Stimulated activated naive B cell treated with anti-CD40 and anti-IgM and Interleukin-4, amounts not matched to agents 10 μg/mL and 1 μg/mL and 100 μg/mL, for 72 hours (primary cell): ENCODE measurements at regions not wholly inside any gene's neighbourhood (a gene's known extent, or its start where the extent isn't known, plus 50 kb on each side); places are given as distances from the start of the nearest gene placed in this dataset.
"Not testable (repeated sequence)": the region's sequence is repeated elsewhere in the genome, so short reads cannot be mapped to it uniquely, and the experiment has no call there.

Experiments
- ATAC-seq, 2 donors: fragments of 150-1000 bp; cut with Tn5 transposase; replicated peaks; 2 replicates each; pipeline ENCODE4 v1.10.0; 2021; ENCODE audit warnings: moderate library complexity in 1 of 2
- DNase-seq: peaks from one replicate; pipeline ENCODE4 v3.0.0; 2021
- H3K27ac Mint-ChIP-seq: one replicate; pipeline ENCODE4 v1.8.0; 2022; ENCODE audit warnings: mild to moderate bottlenecking, mixed read lengths
- H3K27me3 Mint-ChIP-seq, 2 donors: one replicate each; pipeline ENCODE4 v1.8.0; 2022; ENCODE audit warnings: mixed read lengths in 2 of 2
- H3K36me3 Mint-ChIP-seq, 2 donors: one replicate each; pipeline ENCODE4 v1.8.0; 2022; ENCODE audit warnings: mixed read lengths in 2 of 2, mild to moderate bottlenecking in 1 of 2
- H3K4me1 Mint-ChIP-seq, 2 donors: one replicate each; pipeline ENCODE4 v1.8.0; 2022; ENCODE audit warnings: mixed read lengths in 2 of 2, mild to moderate bottlenecking in 1 of 2
- H3K4me3 Mint-ChIP-seq, 2 donors: one replicate each; pipeline ENCODE4 v1.8.0; 2022; ENCODE audit warnings: mild to moderate bottlenecking in 2 of 2, mixed read lengths in 2 of 2, moderate library complexity in 1 of 2
- H3K9me3 Mint-ChIP-seq, 2 donors: one replicate each; pipeline ENCODE4 v1.8.0; 2022; ENCODE audit warnings: mixed read lengths in 2 of 2, mild to moderate bottlenecking in 1 of 2

GRCh38 chr6:26184367-26184891 lies 97.2 kb downstream of the HFE start:
- no peak for ATAC-seq
- peaks cover 21 to 42% of the 10 kb centered on the region in 2 donors for H3K4me1 Mint-ChIP-seq
- no peaks in the 10 kb centered on the region for H3K27me3 Mint-ChIP-seq

GRCh38 chr6:26185004-26185403 lies 97.8 kb downstream of the HFE start:
- Mint-ChIP-seq H3K27ac (peak overlapping the region; percentile 64), H3K4me3 (peak overlapping the region; percentile 31 to 58), H3K27me3 (no peaks in the 10 kb centered on the region), H3K9me3 (peaks cover 0 to 3% of the 10 kb centered on the region in 2 donors), H3K36me3 (peaks cover 2 to 17% of the 10 kb centered on the region in 2 donors), H3K4me1 (peaks cover 21 to 42% of the 10 kb centered on the region in 2 donors)
- DNase-seq = no peak
- no peak for ATAC-seq

More at GRCh38 chr6:26184367-26184891, 97.2 kb downstream of the HFE start:
- peak overlapping the region; percentile 92 to 96 for H3K4me3 Mint-ChIP-seq
- peak overlapping the region; percentile 97 for H3K27ac Mint-ChIP-seq
- DNase-seq = no peak
- peaks cover 0 to 3% of the 10 kb centered on the region in 2 donors for H3K9me3 Mint-ChIP-seq
- H3K36me3 Mint-ChIP-seq = peaks cover 2 to 17% of the 10 kb centered on the region in 2 donors

DNA sequence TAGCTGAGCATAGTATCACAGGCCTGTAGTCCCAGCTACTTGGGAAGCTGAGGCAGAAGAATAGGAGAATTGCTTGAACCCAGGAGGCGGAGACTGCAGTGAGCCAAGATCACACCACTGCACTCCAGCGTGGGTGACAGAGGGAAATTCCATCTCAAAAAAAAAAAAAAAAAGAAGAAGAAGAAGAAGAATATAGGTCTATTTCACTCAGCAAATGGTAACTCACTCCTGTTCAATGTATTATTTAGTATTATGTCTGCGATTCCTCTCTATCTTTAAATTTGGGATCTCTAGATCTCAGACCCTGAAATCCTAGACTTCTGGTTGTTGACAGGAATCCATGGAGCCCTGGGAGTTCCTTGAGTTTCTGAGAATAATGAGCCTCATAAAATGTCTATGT lies 98.6 kb downstream of the HFE start:
- DNase-seq (no peak), ATAC-seq (no peak)
- Mint-ChIP-seq H3K4me1 (peaks cover 21 to 42% of the 10 kb centered on the region in 2 donors), H3K4me3 (no peak overlapping the region), H3K27me3 (no peaks in the 10 kb centered on the region), H3K27ac (no peak overlapping the region), H3K9me3 (peaks cover 0 to 3% of the 10 kb centered on the region in 2 donors), H3K36me3 (peaks cover 2 to 17% of the 10 kb centered on the region in 2 donors)

DNA sequence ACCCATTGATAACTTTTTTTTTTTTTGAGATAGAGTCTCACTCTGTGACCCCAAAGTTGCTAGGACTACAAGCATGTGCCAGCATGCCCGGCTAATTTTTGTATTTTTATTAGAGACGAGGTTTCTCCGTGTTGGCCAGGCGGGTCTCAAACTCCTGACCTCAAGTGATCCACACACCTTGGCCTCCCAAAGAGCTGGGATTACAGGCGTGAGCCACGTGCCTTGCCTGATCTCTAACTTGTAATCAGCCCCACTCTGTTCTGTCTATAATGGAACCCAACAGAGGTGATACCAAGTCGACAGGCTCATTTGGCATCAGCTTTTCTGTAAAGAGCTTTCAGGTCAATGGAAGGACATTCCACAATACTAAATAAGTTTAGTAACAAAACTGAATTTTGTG lies 99.4 kb downstream of the HFE start:
- Mint-ChIP-seq H3K4me3 (no peak overlapping the region), H3K27me3 (no peaks in the 10 kb centered on the region), H3K27ac (peak overlapping the region; percentile 42), H3K4me1 (peaks cover 21 to 42% of the 10 kb centered on the region in 2 donors), H3K9me3 (peaks cover 0 to 3% of the 10 kb centered on the region in 2 donors), H3K36me3 (peaks cover 2 to 17% of the 10 kb centered on the region in 2 donors)
- no peak for DNase-seq
- no peak for ATAC-seq

GRCh38 chr6:26187292-26187691 lies 100.1 kb downstream of the HFE start:
- Mint-ChIP-seq H3K4me3 (no peak overlapping the region), H3K9me3 (peaks cover 0 to 3% of the 10 kb centered on the region in 2 donors), H3K27me3 (no peaks in the 10 kb centered on the region), H3K4me1 (peaks cover 21 to 42% of the 10 kb centered on the region in 2 donors), H3K27ac (no peak overlapping the region), H3K36me3 (peaks cover 2 to 17% of the 10 kb centered on the region in 2 donors)
- ATAC-seq (no peak), DNase-seq (no peak)

DNA sequence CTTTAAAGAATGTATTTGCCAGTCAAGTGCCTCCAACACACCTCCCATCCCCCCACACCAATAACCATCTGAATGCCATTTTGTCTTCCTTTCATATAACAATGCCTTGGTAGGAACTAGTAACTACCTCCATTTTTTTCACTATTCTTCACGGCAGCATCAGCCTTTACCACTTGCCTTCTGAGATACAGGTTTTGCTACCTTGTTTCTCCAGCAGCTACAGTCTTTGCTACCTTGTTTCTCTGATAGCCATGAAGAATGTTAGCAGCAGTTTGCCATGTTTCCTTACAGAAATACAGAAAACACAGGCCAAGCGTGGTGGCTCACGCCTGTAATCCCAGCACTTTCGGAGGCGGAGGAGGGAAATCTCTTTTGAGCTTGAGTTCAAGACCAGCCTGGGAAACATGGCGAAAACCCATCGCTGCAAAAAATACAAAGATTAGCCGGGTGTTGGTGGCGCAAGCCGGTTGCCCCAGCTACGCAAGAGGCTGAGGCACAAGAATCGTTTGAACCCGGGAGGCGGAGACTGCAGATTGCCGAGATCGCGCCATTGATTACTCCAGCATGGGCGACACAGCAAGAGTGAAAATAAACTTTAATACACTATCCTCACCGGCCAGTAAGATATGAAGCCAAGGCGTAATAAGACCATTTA lies 100.9 kb downstream of the HFE start:
- DNase-seq (no peak), ATAC-seq (peak; percentile 31)
- Mint-ChIP-seq H3K36me3 (peaks cover 8 to 23% of the 10 kb centered on the region in 2 donors), H3K9me3 (peaks cover 0 to 3% of the 10 kb centered on the region in 2 donors), H3K4me1 (peaks cover 23 to 48% of the 10 kb centered on the region in 2 donors), H3K27ac (peak overlapping the region; percentile 96), H3K27me3 (no peaks in the 10 kb centered on the region), H3K4me3 (peak overlapping the region; percentile 79 to 84)

DNA sequence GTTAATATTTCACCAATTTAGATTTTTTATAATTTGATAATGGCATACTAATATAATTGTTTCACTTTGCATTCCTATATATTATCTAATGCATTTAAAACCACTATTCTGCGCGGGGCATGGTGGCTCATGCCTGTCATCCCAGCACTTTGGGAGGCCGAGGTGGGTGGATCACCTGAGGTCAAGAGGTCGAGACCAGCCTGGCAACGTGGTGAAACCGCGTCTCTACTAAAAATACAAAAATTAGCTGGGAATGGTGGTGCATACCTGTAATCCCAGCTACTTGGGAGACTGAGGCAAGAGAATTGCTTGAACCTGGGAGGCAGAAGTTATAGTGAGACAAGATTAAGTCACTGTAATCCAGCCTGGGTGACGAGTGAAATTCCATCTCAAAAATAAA lies 104.3 kb downstream of the HFE start:
- ATAC-seq, H3K27ac Mint-ChIP-seq, H3K27me3 Mint-ChIP-seq, H3K4me3 Mint-ChIP-seq, H3K9me3 Mint-ChIP-seq, DNase-seq: not testable (repeated sequence)
- H3K36me3 Mint-ChIP-seq = peaks cover 23 to 42% of the 10 kb centered on the region in 2 donors
- H3K4me1 Mint-ChIP-seq = peaks cover 29 to 53% of the 10 kb centered on the region in 2 donors

- Mint-ChIP-seq H3K27me3 (no peaks in the 10 kb centered on the region), H3K4me1 (peaks cover 23 to 50% of the 10 kb centered on the region in 2 donors), H3K4me3 (peak overlapping the region in 1 of 2 donors; percentile 6), H3K36me3 (peaks cover 33 to 48% of the 10 kb centered on the region in 2 donors), H3K27ac (peak overlapping the region; percentile 34), H3K9me3 (no peaks in the 10 kb centered on the region)
- DNase-seq = no peak
- ATAC-seq = no peak
Measured at GRCh38 chr6:26193467-26194328, 106.5 kb downstream of the HFE start.

GRCh38 chr6:26194329-26194701 lies 107.1 kb downstream of the HFE start:
- no peak for DNase-seq
- Mint-ChIP-seq H3K27ac (peak overlapping the region; percentile 98), H3K4me3 (peak overlapping the region; percentile 85 to 93), H3K27me3 (no peaks in the 10 kb centered on the region), H3K4me1 (peaks cover 20 to 51% of the 10 kb centered on the region in 2 donors), H3K36me3 (peaks cover 36 to 51% of the 10 kb centered on the region in 2 donors), H3K9me3 (no peaks in the 10 kb centered on the region)
- ATAC-seq = no peak

- Mint-ChIP-seq H3K9me3 (peaks cover 0 to 3% of the 10 kb centered on the region in 2 donors), H3K36me3 (peaks cover 36 to 56% of the 10 kb centered on the region in 2 donors), H3K4me1 (peaks cover 26 to 55% of the 10 kb centered on the region in 2 donors)
Measured at GRCh38 chr6:26194816-26195375, 107.7 kb downstream of the HFE start.

GRCh38 chr6:26195376-26195923 lies 108.2 kb downstream of the HFE start:
- Mint-ChIP-seq H3K27ac (peak overlapping the region; percentile 98), H3K36me3 (peaks cover 36 to 56% of the 10 kb centered on the region in 2 donors), H3K27me3 (no peaks in the 10 kb centered on the region), H3K9me3 (peaks cover 0 to 3% of the 10 kb centered on the region in 2 donors), H3K4me1 (peaks cover 26 to 55% of the 10 kb centered on the region in 2 donors), H3K4me3 (peak overlapping the region; percentile 85 to 93)
- DNase-seq (peak; percentile 77), ATAC-seq (peak; percentile 45 to 47)

More at GRCh38 chr6:26194816-26195375, 107.7 kb downstream of the HFE start:
- no peak for DNase-seq
- no peak for ATAC-seq
- peak overlapping the region; percentile 98 for H3K27ac Mint-ChIP-seq
- peak overlapping the region; percentile 85 to 93 for H3K4me3 Mint-ChIP-seq
- H3K27me3 Mint-ChIP-seq = no peaks in the 10 kb centered on the region

DNA sequence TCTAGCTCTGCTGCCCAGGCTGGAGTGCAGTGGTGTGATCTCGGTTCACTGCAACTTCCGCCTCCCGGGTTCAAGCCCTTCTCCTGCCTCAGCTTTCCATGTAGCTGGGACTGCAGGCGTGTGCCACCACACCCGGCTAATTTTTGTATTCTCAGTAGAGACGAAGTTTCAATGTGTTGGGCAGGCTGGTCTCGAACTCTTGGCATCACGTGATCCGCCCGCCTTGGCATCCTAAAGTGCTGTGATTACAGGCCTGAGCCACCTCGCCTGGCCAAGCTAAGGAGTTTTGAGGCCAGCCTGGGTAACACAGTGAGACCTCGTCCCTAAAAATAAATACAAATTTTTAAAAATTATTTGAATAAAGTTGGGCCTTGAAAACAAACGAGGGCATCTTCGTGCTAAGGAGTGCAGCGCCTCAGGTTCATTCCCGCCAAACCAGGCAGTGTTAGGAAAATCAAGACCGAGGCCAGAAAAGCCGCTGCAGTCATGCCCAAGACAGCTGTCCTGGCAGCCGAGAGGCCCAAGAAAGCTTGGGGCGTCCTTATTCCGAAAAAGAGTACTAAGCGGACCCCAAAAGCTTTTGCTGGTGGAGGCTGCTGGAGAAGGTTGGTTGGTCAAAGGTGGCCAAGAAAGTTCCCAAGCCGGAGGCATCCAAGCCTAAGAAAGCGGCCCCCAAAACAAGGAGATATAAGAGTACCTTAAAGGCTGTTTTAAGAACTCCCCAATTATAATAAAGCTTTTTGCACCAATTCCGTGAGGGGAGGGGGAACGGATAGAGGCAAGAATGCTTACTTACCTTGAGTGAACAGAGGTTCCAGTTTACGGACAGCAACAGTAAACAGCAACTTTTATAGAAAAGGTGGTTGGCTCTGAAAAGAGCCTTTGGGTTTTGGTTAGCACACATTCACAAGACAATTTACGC lies 109.0 kb downstream of the HFE start:
- peaks cover 0 to 3% of the 10 kb centered on the region in 2 donors for H3K9me3 Mint-ChIP-seq
- peak overlapping the region; percentile 98 for H3K27ac Mint-ChIP-seq
- H3K36me3 Mint-ChIP-seq = peaks cover 38 to 59% of the 10 kb centered on the region in 2 donors
- ATAC-seq (peak in 1 of 2 donors; percentile 0), DNase-seq (no peak)
- H3K4me1 Mint-ChIP-seq = peaks cover 28 to 59% of the 10 kb centered on the region in 2 donors
- H3K4me3 Mint-ChIP-seq = peak overlapping the region; percentile 85 to 93
- H3K27me3 Mint-ChIP-seq = no peaks in the 10 kb centered on the region
